Stimulated activated CD4-positive, alpha-beta T cell treated with anti-CD3 and anti-CD28 coated beads, Interleukin-12 subunit alpha, Interleukin-12 subunit beta, amount 100 ng/mL, for 48 hours (primary cell): ENCODE measurements at regions not wholly inside any gene's neighbourhood (a gene's known extent, or its start where the extent isn't known, plus 50 kb on each side); places are given as distances from the start of the nearest gene placed in this dataset.

Experiments used
- DNase-seq, 3 donors: peaks; one replicate each; pipeline ENCODE4 v3.0.0-alpha.2; 2020; ENCODE audit warnings: low read depth in 2 of 3, low spot score in 1 of 3

GRCh38 chr4:128337863-128338262, 50.2 kb upstream of the PGRMC2 start:
- DNase-seq: no peak
